ENCODE measurements at regions not wholly inside any gene's neighbourhood (a gene's known extent, or its start where the extent isn't known, plus 50 kb on each side); places are given as distances from the start of the nearest gene placed in this dataset.

DNA sequence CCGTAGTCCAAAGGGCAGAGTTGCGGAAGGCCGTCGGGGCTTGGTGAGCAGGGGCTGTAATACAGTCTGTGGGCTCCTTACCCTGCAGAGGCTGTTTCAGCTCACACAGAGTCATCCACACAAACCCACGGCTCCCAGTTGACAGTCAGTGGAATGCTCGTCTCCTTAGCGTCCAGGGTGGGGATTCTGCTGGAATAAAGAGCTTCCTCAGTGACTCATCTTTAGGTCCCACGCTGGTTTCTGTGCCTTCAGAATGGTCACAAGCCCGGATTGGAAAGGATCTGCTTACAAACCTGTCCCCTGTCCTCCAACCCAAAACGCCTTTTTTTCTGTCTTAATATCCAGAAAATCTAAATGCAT lies 201.3 kb upstream of the TPM1 start:
- TF ChIP-seq, protein P1, sequence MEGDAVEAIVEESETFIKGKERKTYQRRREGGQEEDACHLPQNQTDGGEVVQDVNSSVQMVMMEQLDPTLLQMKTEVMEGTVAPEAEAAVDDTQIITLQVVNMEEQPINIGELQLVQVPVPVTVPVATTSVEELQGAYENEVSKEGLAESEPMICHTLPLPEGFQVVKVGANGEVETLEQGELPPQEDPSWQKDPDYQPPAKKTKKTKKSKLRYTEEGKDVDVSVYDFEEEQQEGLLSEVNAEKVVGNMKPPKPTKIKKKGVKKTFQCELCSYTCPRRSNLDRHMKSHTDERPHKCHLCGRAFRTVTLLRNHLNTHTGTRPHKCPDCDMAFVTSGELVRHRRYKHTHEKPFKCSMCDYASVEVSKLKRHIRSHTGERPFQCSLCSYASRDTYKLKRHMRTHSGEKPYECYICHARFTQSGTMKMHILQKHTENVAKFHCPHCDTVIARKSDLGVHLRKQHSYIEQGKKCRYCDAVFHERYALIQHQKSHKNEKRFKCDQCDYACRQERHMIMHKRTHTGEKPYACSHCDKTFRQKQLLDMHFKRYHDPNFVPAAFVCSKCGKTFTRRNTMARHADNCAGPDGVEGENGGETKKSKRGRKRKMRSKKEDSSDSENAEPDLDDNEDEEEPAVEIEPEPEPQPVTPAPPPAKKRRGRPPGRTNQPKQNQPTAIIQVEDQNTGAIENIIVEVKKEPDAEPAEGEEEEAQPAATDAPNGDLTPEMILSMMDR (IDR thresholded peaks at IDR 0.05; ENCODE audit: insufficient read depth, low read length), result no peak
- no peak for TF ChIP-seq SPI1 (IDR thresholded peaks at IDR 0.05; ENCODE audit: borderline replicate concordance, low read depth)
- no peak for TF ChIP-seq GABPA (IDR thresholded peaks at IDR 0.05; ENCODE audit: low read depth)
- TF ChIP-seq POLR2AphosphoS5 (IDR thresholded peaks at IDR 0.05; ENCODE audit: low read depth), result no peak
- TF ChIP-seq, protein P2, sequence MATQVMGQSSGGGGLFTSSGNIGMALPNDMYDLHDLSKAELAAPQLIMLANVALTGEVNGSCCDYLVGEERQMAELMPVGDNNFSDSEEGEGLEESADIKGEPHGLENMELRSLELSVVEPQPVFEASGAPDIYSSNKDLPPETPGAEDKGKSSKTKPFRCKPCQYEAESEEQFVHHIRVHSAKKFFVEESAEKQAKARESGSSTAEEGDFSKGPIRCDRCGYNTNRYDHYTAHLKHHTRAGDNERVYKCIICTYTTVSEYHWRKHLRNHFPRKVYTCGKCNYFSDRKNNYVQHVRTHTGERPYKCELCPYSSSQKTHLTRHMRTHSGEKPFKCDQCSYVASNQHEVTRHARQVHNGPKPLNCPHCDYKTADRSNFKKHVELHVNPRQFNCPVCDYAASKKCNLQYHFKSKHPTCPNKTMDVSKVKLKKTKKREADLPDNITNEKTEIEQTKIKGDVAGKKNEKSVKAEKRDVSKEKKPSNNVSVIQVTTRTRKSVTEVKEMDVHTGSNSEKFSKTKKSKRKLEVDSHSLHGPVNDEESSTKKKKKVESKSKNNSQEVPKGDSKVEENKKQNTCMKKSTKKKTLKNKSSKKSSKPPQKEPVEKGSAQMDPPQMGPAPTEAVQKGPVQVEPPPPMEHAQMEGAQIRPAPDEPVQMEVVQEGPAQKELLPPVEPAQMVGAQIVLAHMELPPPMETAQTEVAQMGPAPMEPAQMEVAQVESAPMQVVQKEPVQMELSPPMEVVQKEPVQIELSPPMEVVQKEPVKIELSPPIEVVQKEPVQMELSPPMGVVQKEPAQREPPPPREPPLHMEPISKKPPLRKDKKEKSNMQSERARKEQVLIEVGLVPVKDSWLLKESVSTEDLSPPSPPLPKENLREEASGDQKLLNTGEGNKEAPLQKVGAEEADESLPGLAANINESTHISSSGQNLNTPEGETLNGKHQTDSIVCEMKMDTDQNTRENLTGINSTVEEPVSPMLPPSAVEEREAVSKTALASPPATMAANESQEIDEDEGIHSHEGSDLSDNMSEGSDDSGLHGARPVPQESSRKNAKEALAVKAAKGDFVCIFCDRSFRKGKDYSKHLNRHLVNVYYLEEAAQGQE (IDR thresholded peaks at IDR 0.05; ENCODE audit: insufficient replicate concordance, low read depth), result no peak
- Histone ChIP-seq H3K27me3 (ENCODE audit: insufficient read depth, poor library complexity, severe bottlenecking) (no peaks in the 10 kb centered on the region), H3K27ac (replicated peaks) (no peak overlapping the region), H3K4me3 (replicated peaks; ENCODE audit: insufficient read depth, low read length) (no peak overlapping the region)
- no peak for DNase-seq (ENCODE audit: low read depth in 1 of 2, low spot score in 1 of 2)

- Histone ChIP-seq H3K27me3 (ENCODE audit: insufficient read depth, poor library complexity, severe bottlenecking) (no peaks in the 10 kb centered on the region), H3K27ac (replicated peaks) (no peak overlapping the region), H3K4me3 (replicated peaks; ENCODE audit: insufficient read depth, low read length) (no peak overlapping the region)
- TF ChIP-seq, protein P2 (IDR thresholded peaks at IDR 0.05; ENCODE audit: insufficient replicate concordance, low read depth), result no peak
- TF ChIP-seq, protein P1 (IDR thresholded peaks at IDR 0.05; ENCODE audit: insufficient read depth, low read length), result no peak
- TF ChIP-seq POLR2AphosphoS5 (IDR thresholded peaks at IDR 0.05; ENCODE audit: low read depth) (no peak), GABPA (IDR thresholded peaks at IDR 0.05; ENCODE audit: low read depth) (no peak), SPI1 (IDR thresholded peaks at IDR 0.05; ENCODE audit: borderline replicate concordance, low read depth) (no peak)
- DNase-seq (ENCODE audit: low read depth in 1 of 2, low spot score in 1 of 2), result no peak
Measured at GRCh38 chr15:62841891-62842559, 200.5 kb upstream of the TPM1 start.

- TF ChIP-seq, protein P2 (IDR thresholded peaks at IDR 0.05; ENCODE audit: insufficient replicate concordance, low read depth), result no peak
- no peak for TF ChIP-seq GABPA (IDR thresholded peaks at IDR 0.05; ENCODE audit: low read depth)
- no peak for TF ChIP-seq POLR2AphosphoS5 (IDR thresholded peaks at IDR 0.05; ENCODE audit: low read depth)
- TF ChIP-seq, protein P1 (IDR thresholded peaks at IDR 0.05; ENCODE audit: insufficient read depth, low read length), result no peak
- TF ChIP-seq SPI1 (IDR thresholded peaks at IDR 0.05; ENCODE audit: borderline replicate concordance, low read depth), result no peak
Measured at GRCh38 chr15:62843311-62843710, 199.2 kb upstream of the TPM1 start.

More at GRCh38 chr15:62843311-62843710, 199.2 kb upstream of the TPM1 start:
- Histone ChIP-seq H3K27ac (replicated peaks) (no peak overlapping the region), H3K27me3 (ENCODE audit: insufficient read depth, poor library complexity, severe bottlenecking) (no peaks in the 10 kb centered on the region), H3K4me3 (replicated peaks; ENCODE audit: insufficient read depth, low read length) (no peak overlapping the region)
- DNase-seq (ENCODE audit: low read depth in 1 of 2, low spot score in 1 of 2), result no peak
